DMS53 (cell line): ENCODE measurements at regions not wholly inside any gene's neighbourhood (a gene's known extent, or its start where the extent isn't known, plus 50 kb on each side); places are given as distances from the start of the nearest gene placed in this dataset.
"Not testable (repeated sequence)": the region's sequence is repeated elsewhere in the genome, so short reads cannot be mapped to it uniquely, and the experiment has no call there.

Source experiments
- DNase-seq: peaks from one replicate; lab custom pipeline; 2025; lab: John Stamatoyannopoulos, UW

- not testable (repeated sequence) for DNase-seq
Measured at GRCh38 chr12:91452464-91452863, 269.8 kb upstream of the DCN start.

GRCh38 chr12:91441993-91442952, 259.7 kb upstream of the DCN start:
- DNase-seq = peak; percentile 24

DNA sequence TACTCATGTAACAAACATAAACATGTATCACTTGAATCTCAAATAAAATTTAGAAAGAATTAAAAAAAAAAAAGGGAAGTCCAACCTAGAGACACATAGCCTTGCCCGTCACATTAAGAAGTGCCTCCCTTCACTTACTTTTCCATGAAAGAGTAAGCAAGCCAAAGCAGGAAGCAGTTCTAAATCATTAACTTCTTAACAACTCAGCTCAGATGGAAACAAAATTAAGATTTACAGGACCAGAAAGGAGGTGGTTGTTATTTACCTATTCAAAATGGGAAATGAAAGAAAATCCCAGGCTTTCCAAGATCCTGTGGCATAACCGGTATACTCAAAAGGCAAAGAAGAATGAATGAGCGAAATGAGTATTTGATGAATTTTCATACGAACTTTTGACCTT, 258.6 kb upstream of the DCN start:
- peak; percentile 82 for DNase-seq

DNA sequence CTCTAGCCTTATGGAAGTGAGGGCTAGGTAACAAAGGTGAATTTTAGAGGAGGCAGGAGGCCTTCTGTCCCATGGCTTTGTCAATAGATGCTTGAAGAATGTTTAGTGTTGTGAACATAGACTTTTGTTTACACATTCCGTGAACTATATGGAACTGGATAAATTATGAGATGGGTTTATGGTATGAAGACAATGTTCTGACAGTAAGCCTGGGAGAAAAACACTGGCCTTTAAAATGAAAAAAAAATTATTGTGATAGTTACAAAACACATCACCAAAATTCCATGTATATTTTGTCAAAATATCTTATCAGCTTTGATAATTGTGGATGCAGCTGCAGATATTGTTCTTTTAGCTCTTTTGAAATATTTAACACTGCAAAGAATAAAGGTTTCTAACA, 251.5 kb upstream of the DCN start:
- DNase-seq = no peak

- DNase-seq = no peak
Measured at GRCh38 chr12:91432755-91433154, 250.1 kb upstream of the DCN start.

GRCh38 chr12:91432089-91432488, 249.5 kb upstream of the DCN start:
- DNase-seq = no peak

DNA sequence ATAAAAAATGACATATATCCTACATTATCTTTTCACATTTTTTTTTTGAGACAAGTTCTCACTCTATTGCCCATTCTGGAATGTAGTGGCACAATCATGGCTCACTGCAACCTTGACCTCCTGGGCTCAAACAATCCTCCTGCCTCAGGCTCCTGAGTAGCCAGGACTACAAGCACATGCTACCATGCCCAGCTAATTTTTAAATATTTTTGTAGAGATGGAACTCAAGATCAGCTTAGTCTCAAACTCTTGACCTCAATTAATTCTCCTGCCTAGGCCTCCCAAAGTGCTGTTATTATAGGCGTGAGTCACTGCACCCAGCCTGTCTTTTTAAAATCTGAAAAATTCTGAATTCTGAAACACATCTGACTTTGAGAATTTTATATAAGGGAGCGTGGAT, 241.9 kb upstream of the DCN start:
- DNase-seq = no peak

- DNase-seq = no peak
Measured at GRCh38 chr12:91423693-91424050, 241.1 kb upstream of the DCN start.

DNA sequence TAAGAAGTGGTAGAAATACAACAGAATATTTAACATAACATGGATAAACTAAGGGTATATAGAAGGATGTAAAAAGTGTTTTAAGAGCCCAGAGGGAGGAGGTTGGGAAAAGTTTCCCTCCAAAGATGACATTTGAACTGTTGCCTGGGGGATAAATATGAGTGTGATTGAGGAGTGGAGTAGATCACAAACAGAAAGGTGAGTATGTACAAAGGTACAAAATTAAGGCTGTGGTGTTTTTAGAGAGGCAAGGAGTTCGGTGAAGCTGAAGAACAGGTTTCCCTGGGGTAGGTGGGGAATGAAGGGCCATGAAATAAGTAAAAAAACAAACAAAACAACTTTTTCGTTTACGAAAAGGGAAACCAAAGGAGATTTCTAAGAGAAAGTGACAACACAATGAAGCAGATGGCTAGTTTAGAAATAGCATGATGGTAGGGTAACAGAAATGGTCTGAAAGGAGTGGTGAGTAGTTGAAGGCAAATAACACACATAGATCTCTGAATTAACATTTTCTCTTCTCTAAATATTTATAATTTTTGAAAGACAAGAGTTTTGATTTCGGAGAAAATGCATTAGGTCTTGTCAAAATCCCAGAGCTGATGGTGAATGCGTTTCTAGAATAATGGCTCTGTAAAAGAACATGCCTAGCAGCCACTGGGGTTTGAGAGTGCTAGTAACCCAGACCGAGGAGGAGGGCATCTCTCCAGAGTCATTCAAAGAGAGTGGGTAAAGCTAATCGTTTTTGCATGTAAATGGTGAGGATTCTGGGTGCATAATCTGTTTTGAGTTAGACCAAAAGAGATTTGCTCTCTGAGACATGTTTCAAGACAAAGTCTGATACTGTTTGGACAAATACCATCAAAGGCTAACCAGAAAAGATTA, 240.4 kb upstream of the DCN start:
- peak; percentile 56 for DNase-seq

DNA sequence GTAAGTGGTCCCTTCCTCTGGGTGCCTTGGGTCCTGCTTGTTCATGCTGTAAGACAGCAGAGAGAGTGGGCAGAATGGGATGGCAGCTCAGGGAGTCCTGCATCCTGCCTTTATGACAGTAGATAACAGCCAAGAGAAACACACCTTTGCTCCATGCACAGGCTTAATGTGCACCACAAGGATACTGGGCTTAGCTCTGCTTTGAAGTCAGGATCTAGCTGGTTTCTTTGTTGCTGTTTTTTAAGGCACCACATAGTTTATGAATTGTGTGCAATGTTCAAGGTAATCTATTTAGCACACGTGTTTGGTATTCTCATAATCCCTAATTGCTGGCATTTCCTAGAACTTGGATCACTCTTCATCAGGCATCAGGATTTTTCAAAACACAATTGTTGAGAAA, 239.5 kb upstream of the DCN start:
- peak; percentile 64 for DNase-seq

- DNase-seq = no peak
Measured at GRCh38 chr12:91419809-91420208, 237.2 kb upstream of the DCN start.

- DNase-seq = no peak
Measured at GRCh38 chr12:91418221-91419090, 235.8 kb upstream of the DCN start.

DNA sequence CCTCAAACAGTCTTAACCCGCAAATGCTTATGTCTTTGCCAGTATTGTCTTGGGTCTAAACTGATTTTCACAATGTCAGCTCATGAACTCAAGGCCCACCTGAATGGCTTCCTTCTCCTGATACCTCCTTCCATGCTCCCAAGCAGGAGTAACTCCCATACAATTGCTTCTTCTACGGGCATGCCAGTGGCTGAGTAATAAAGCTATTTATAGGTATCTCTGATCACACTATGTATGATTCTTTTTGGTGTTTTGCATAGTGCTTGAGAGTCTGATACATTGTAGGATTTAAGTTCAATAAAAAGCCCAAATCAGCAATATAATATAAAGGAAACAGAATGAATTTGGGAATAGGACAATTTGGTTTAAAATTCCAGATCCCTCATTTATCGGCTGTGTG, 235.0 kb upstream of the DCN start:
- no peak for DNase-seq

DNA sequence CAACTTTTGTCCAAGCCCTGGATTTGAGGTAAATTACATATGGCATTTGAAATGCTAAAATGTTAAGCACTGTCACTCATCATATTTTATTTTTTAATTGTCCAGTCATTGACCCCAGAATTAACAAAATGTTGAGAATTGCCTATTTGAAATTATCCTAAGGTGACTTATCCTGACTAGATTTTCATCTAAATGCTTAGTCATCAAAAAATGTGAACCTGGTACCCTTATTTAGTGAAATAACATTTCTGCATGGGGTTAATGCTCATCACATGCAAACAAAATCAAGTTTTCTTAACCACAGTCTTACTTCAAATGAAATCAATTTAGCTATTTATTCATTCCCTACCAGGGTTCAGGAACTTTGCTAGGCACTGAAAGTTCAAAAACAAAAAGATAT, 232.0 kb upstream of the DCN start:
- no peak for DNase-seq

GRCh38 chr12:91413581-91414546, 231.2 kb upstream of the DCN start:
- peak; percentile 35 for DNase-seq

DNA sequence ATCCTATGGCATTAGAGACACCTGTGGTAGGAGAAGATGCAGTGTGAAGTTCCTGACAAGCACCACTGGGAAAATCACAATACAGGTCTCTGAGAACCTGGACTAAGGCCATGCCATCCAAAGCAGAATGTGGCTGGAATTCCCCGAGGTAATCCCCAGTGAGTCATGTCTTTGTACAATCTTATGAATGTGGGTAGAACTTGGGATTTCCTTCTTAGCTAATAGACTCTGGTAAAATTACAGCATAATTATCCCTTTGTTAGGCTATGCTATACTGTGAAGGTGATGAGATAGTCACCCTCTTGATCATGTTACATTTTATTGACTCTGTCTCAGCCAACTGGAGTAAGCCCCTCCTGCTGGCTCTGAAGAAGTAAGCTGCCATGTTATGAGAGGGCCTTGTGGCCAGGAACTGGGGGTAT, 224.3 kb upstream of the DCN start:
- DNase-seq = peak; percentile 47

DNA sequence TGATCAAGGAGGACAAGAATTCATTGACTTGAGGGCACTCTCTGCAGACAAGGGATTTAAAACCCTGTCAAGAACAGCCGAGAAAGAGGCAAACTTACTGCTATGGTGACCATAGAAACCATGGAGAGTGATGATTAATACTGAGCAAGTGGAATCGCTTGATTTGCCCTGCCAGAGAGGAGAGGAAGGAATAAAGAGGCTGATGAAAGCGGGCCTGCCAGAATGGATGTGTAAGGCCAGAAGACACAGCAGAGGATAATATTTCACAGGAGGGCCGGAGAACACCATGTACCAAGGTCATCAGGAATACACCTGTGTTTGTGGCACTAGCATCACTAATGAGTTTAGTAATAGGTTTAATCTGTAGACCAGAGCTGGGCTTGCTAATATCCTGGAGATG, 221.8 kb upstream of the DCN start:
- peak; percentile 35 for DNase-seq

- DNase-seq = no peak
Measured at GRCh38 chr12:91401190-91401589, 218.6 kb upstream of the DCN start.

DNA sequence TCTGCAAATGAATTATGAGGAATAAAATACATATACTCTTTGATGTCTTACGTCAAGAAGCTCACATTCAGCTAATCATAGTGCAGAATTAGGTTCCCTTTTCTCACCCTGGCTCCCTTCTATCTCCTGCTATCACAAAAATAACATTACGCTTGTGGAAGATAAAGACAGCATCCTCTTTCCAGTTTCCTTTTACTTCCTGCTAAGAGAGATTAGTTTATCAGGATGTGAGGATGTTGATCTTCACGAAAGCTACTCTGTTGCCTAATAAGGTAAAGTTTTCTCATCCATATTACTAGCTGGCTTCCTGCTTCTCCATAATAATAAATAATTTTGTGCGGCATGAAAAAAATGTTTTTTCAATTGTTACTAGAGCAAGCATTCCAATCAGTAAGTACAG, 217.7 kb upstream of the DCN start:
- DNase-seq = no peak

GRCh38 chr12:91397866-91398532, 215.4 kb upstream of the DCN start:
- no peak for DNase-seq
